Loucy (cell line): ENCODE measurements at regions not wholly inside any gene's neighbourhood (a gene's known extent, or its start where the extent isn't known, plus 50 kb on each side); places are given as distances from the start of the nearest gene placed in this dataset.

Source experiments
- EZH2phosphoT487 ChIP-seq: fragments of 200-600 bp; IDR thresholded peaks from 2 replicates; pipeline ENCODE4 v1.6.1; 2018; ENCODE audit warnings: antibody characterized with exemption, mild to moderate bottlenecking, moderate library complexity, borderline replicate concordance
- TF ChIP-seq, protein P1 (sequence below): fragments of 200-600 bp; sonication (generic); conservative IDR thresholded peaks from 2 replicates; pipeline ENCODE4 v1.5.1; 2014; ENCODE audit warnings: mild to moderate bottlenecking, antibody characterized with exemption, low read length

DNA sequence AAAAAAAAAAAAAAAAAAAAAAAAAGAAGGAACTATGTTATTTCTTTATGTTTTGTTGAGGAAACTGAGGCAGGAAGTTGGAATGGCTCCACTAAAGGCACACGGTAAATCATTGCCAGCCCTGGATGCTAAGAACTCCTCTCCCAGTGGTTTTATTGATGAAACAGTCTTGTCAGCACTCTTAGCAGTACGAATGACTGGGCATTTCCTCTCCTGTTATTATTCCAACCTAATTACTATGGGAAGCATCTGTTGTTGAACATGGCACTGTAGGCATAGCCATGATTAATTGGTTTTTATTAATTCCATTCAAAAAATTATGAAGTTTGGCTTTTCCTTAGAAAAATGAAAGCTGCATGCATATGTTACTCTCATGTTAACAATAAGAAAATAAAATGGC lies 1387.1 kb upstream of the TMEM132C start:
- TF ChIP-seq, protein P1, sequence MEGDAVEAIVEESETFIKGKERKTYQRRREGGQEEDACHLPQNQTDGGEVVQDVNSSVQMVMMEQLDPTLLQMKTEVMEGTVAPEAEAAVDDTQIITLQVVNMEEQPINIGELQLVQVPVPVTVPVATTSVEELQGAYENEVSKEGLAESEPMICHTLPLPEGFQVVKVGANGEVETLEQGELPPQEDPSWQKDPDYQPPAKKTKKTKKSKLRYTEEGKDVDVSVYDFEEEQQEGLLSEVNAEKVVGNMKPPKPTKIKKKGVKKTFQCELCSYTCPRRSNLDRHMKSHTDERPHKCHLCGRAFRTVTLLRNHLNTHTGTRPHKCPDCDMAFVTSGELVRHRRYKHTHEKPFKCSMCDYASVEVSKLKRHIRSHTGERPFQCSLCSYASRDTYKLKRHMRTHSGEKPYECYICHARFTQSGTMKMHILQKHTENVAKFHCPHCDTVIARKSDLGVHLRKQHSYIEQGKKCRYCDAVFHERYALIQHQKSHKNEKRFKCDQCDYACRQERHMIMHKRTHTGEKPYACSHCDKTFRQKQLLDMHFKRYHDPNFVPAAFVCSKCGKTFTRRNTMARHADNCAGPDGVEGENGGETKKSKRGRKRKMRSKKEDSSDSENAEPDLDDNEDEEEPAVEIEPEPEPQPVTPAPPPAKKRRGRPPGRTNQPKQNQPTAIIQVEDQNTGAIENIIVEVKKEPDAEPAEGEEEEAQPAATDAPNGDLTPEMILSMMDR, result no peak
- TF ChIP-seq EZH2phosphoT487, result no peak
